Neural progenitor cell (in vitro differentiated cells): ENCODE measurements at regions not wholly inside any gene's neighbourhood (a gene's known extent, or its start where the extent isn't known, plus 50 kb on each side); places are given as distances from the start of the nearest gene placed in this dataset.

Source experiments
- DNase-seq: peaks from one replicate; pipeline ENCODE4 v3.0.0-alpha.2; 2016; ENCODE audit warnings: low spot score
- H2AFZ ChIP-seq: fragments of 200-600 bp; sonication (generic); replicated peaks from 2 replicates; pipeline ENCODE4 v1.6.1; 2016; ENCODE audit warnings: antibody characterized with exemption
- H3F3A ChIP-seq: fragments of 200-600 bp; sonication (generic); 2 replicates; pipeline ENCODE4 v1.6.1; 2016; ENCODE audit warnings: antibody characterized with exemption, low read depth
- H3K27ac ChIP-seq: fragments of 200-600 bp; sonication (generic); 2 replicates; pipeline ENCODE4 v1.5.1; 2016; ENCODE audit warnings: mild to moderate bottlenecking
- H3K27me3 ChIP-seq: fragments of 200-600 bp; sonication (generic); 2 replicates; pipeline ENCODE4 v1.6.1; 2016; ENCODE audit warnings: mild to moderate bottlenecking, moderate library complexity
- H3K36me3 ChIP-seq: fragments of 200-600 bp; sonication (generic); 2 replicates; pipeline ENCODE4 v1.5.1; 2016
- H3K4me1 ChIP-seq: fragments of 200-600 bp; sonication (generic); 2 replicates; pipeline ENCODE4 v1.6.1; 2016; ENCODE audit warnings: mixed run types
- H3K4me2 ChIP-seq: fragments of 200-600 bp; sonication (generic); 2 replicates; pipeline ENCODE4 v1.6.1; 2016
- H3K4me3 ChIP-seq: fragments of 200-600 bp; sonication (generic); 2 replicates; pipeline ENCODE4 v1.5.1; 2016
- H3K79me2 ChIP-seq: fragments of 200-600 bp; sonication (generic); 2 replicates; pipeline ENCODE4 v1.6.1; 2016; ENCODE audit warnings: low read depth
- H3K9ac ChIP-seq: fragments of 200-600 bp; sonication (generic); 2 replicates; pipeline ENCODE4 v1.6.1; 2016
- H3K9me3 ChIP-seq: fragments of 200-600 bp; sonication (generic); 2 replicates; pipeline ENCODE4 v1.5.1; 2016; ENCODE audit warnings: low read depth
- H4K20me1 ChIP-seq: fragments of 200-600 bp; sonication (generic); 2 replicates; pipeline ENCODE4 v1.6.1; 2016; ENCODE audit warnings: low read depth
- H3K27ac Mint-ChIP-seq: 3 replicates; pipeline ENCODE4 v1.8.0; 2021; ENCODE audit warnings: mixed read lengths
- H3K27me3 Mint-ChIP-seq: 2 replicates; pipeline ENCODE4 v1.8.0; 2022; ENCODE audit warnings: low read depth, mild to moderate bottlenecking, inconsistent platforms, moderate library complexity, mixed read lengths; ENCODE audit not compliant: insufficient read depth
- H3K36me3 Mint-ChIP-seq: 3 replicates; pipeline ENCODE4 v1.8.0; 2021; ENCODE audit warnings: mixed read lengths
- H3K4me1 Mint-ChIP-seq: 3 replicates; pipeline ENCODE4 v1.8.0; 2021; ENCODE audit warnings: mixed read lengths
- H3K4me3 Mint-ChIP-seq: 3 replicates; pipeline ENCODE4 v1.8.0; 2021; ENCODE audit warnings: mild to moderate bottlenecking, moderate library complexity, mixed read lengths
- H3K9me3 Mint-ChIP-seq: 3 replicates; pipeline ENCODE4 v1.8.0; 2020; ENCODE audit warnings: mixed read lengths
- EZH2 ChIP-seq: fragments of 200-600 bp; sonication (generic); IDR thresholded peaks from 2 replicates; pipeline ENCODE4 v1.6.1; 2017; ENCODE audit warnings: antibody characterized with exemption, mild to moderate bottlenecking, moderate library complexity
- EZH2phosphoT487 ChIP-seq: fragments of 200-600 bp; sonication (generic); IDR thresholded peaks from 2 replicates; pipeline ENCODE4 v1.6.1; 2017; ENCODE audit warnings: antibody characterized with exemption
- TF ChIP-seq, protein P1 (sequence below): fragments of 200-600 bp; sonication (generic); IDR thresholded peaks from 2 replicates; pipeline ENCODE4 v1.5.1; 2017; ENCODE audit warnings: antibody characterized with exemption, mild to moderate bottlenecking

DNA sequence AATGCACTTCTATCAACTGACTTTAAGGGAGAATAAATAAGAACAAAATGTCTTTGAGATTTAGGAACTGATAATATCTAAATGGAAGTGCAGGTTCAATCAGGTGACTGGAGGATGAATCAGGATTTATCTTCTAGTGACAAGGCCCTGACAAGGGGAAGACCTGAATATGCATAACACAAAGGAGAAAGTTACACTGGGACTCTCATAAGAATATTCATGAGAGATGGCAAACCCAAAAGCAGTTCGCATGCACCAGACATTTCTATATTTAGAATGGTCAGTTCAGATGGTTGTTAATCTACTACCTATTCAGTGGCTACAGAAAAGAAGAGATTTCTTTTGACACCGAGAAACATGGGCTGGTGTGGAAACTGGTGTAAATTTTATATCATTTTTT is 1771.3 kb upstream of the LRRTM1 start:
- no peaks in the 10 kb centered on the region for H3F3A ChIP-seq
- H3K36me3 Mint-ChIP-seq, result no peaks in the 10 kb centered on the region
- H3K4me3 Mint-ChIP-seq, result no peak overlapping the region
- no peak overlapping the region for H3K4me3 ChIP-seq
- no peak for TF ChIP-seq EZH2
- TF ChIP-seq, protein P1, sequence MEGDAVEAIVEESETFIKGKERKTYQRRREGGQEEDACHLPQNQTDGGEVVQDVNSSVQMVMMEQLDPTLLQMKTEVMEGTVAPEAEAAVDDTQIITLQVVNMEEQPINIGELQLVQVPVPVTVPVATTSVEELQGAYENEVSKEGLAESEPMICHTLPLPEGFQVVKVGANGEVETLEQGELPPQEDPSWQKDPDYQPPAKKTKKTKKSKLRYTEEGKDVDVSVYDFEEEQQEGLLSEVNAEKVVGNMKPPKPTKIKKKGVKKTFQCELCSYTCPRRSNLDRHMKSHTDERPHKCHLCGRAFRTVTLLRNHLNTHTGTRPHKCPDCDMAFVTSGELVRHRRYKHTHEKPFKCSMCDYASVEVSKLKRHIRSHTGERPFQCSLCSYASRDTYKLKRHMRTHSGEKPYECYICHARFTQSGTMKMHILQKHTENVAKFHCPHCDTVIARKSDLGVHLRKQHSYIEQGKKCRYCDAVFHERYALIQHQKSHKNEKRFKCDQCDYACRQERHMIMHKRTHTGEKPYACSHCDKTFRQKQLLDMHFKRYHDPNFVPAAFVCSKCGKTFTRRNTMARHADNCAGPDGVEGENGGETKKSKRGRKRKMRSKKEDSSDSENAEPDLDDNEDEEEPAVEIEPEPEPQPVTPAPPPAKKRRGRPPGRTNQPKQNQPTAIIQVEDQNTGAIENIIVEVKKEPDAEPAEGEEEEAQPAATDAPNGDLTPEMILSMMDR, result no peak
- no peak for TF ChIP-seq EZH2phosphoT487
- no peak overlapping the region for H3K27ac ChIP-seq
- no peaks in the 10 kb centered on the region for H3K4me1 Mint-ChIP-seq
- H3K9ac ChIP-seq, result no peak overlapping the region
- no peak overlapping the region for H3K27ac Mint-ChIP-seq
- no peaks in the 10 kb centered on the region for H3K27me3 Mint-ChIP-seq
- H3K9me3 Mint-ChIP-seq, result peaks cover 9% of the 10 kb centered on the region
- H3K36me3 ChIP-seq, result no peaks in the 10 kb centered on the region
- no peaks in the 10 kb centered on the region for H3K9me3 ChIP-seq
- H3K4me2 ChIP-seq, result no peak overlapping the region
- no peaks in the 10 kb centered on the region for H4K20me1 ChIP-seq
- H3K4me1 ChIP-seq, result no peaks in the 10 kb centered on the region
- H2AFZ ChIP-seq, result no peak overlapping the region
- no peak for DNase-seq
- H3K27me3 ChIP-seq, result no peaks in the 10 kb centered on the region
- H3K79me2 ChIP-seq, result no peaks in the 10 kb centered on the region

DNA sequence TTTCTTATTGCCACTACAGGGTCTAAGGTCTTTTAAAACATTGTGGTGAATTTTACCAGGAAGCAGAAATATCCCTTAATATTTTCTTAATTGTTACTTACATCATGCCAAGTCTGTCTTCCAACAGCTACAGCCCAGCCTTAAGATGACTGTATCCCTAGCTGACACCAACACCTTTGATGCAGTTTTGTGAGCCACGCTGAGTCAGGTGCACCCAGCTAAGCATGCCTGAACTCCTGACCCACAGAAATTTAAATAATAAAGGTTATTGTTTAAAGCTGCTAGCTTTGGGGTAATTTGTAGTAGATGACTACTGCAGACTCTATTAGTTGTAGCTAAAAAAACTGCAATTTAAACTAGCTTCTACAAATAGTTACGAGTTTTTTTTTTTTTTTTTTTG is 1757.9 kb upstream of the LRRTM1 start:
- no peaks in the 10 kb centered on the region for H3K4me1 ChIP-seq
- H3K9me3 Mint-ChIP-seq, result no peaks in the 10 kb centered on the region
- no peak overlapping the region for H3K4me3 ChIP-seq
- no peaks in the 10 kb centered on the region for H3K79me2 ChIP-seq
- no peak overlapping the region for H3K27ac ChIP-seq
- H3K27me3 ChIP-seq, result no peaks in the 10 kb centered on the region
- H4K20me1 ChIP-seq, result no peaks in the 10 kb centered on the region
- H3K4me3 Mint-ChIP-seq, result no peak overlapping the region
- no peak overlapping the region for H3K9ac ChIP-seq
- H3K27ac Mint-ChIP-seq, result no peak overlapping the region
- H3F3A ChIP-seq, result no peaks in the 10 kb centered on the region
- no peaks in the 10 kb centered on the region for H3K36me3 Mint-ChIP-seq
- no peaks in the 10 kb centered on the region for H3K9me3 ChIP-seq
- H3K27me3 Mint-ChIP-seq, result no peaks in the 10 kb centered on the region
- no peaks in the 10 kb centered on the region for H3K36me3 ChIP-seq
- H3K4me2 ChIP-seq, result peak overlapping the region; percentile 32
- no peak for TF ChIP-seq EZH2
- TF ChIP-seq EZH2phosphoT487, result no peak
- TF ChIP-seq, protein P1, result no peak
- peak; percentile 6 for DNase-seq
- H3K4me1 Mint-ChIP-seq, result no peaks in the 10 kb centered on the region
- H2AFZ ChIP-seq, result no peak overlapping the region

DNA sequence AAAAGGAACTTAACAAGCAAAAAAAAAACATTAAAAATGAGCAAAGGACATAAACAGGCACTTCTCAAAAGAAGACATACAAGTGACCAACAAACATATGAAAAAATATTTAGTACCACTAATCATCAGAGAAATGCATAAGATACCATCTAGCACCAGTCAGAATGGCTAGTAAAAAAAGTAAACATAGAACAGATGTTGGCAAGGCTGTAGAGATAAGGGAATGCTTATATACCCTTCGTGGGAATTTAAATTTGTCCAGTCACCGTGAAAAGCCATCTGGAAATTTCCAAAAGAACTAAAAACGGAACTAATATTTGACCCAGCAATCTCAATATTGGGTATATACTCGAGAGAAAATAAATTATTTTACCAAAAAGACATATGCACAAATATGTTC is 1751.3 kb upstream of the LRRTM1 start:
- Mint-ChIP-seq H3K27me3 (no peaks in the 10 kb centered on the region), H3K27ac (no peak overlapping the region), H3K36me3 (no peaks in the 10 kb centered on the region), H3K4me3 (no peak overlapping the region), H3K9me3 (no peaks in the 10 kb centered on the region), H3K4me1 (no peaks in the 10 kb centered on the region)
- Histone ChIP-seq H3K27ac (no peak overlapping the region), H3K36me3 (no peaks in the 10 kb centered on the region), H3K9ac (no peak overlapping the region), H3K79me2 (no peaks in the 10 kb centered on the region), H4K20me1 (no peaks in the 10 kb centered on the region), H3K27me3 (no peaks in the 10 kb centered on the region), H2AFZ (no peak overlapping the region), H3K4me3 (no peak overlapping the region), H3F3A (no peaks in the 10 kb centered on the region), H3K4me2 (no peak overlapping the region), H3K9me3 (no peaks in the 10 kb centered on the region), H3K4me1 (no peaks in the 10 kb centered on the region)
- DNase-seq, result no peak
- no peak for TF ChIP-seq EZH2phosphoT487
- no peak for TF ChIP-seq EZH2
- TF ChIP-seq, protein P1, result no peak

DNA sequence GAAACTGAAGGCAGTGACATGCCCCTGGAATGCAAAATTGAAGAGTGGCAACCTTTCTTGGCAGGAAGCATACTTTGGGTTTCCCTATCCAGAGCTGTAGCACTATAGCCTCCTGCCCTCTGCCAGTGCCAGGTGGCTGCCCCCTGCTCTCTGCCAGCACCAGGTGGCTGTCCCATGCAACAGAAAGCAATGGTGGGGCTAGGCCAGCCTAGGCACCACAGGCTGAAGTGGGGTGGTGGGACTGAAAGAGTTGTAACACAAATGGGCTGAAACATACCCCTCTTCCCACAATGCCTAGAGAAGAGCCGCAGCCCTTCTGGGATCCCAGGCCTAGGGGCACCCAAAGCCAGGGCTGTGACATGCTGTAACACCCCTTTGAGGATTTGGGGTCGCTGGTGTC is 1739.3 kb upstream of the LRRTM1 start:
- Histone ChIP-seq H3K27me3 (no peaks in the 10 kb centered on the region), H3K79me2 (no peaks in the 10 kb centered on the region), H2AFZ (no peak overlapping the region), H4K20me1 (no peaks in the 10 kb centered on the region), H3K36me3 (no peaks in the 10 kb centered on the region), H3K9ac (no peak overlapping the region), H3K4me1 (no peaks in the 10 kb centered on the region), H3K4me3 (no peak overlapping the region), H3K9me3 (no peaks in the 10 kb centered on the region), H3F3A (no peaks in the 10 kb centered on the region), H3K4me2 (no peak overlapping the region), H3K27ac (no peak overlapping the region)
- TF ChIP-seq, protein P1, result no peak
- no peak for TF ChIP-seq EZH2phosphoT487
- H3K9me3 Mint-ChIP-seq, result peaks cover 9% of the 10 kb centered on the region
- no peak overlapping the region for H3K27ac Mint-ChIP-seq
- no peak overlapping the region for H3K4me3 Mint-ChIP-seq
- no peak for DNase-seq
- no peaks in the 10 kb centered on the region for H3K4me1 Mint-ChIP-seq
- no peaks in the 10 kb centered on the region for H3K27me3 Mint-ChIP-seq
- no peaks in the 10 kb centered on the region for H3K36me3 Mint-ChIP-seq
